MM.1S (cell line): ENCODE measurements at regions not wholly inside any gene's neighbourhood (a gene's known extent, or its start where the extent isn't known, plus 50 kb on each side); places are given as distances from the start of the nearest gene placed in this dataset.

ENCODE experiments used
- DNase-seq: peaks from one replicate; pipeline ENCODE4 v3.0.0-alpha.2; 2015
- H2AFZ ChIP-seq: fragments of 300-600 bp; sonication (generic); 2 replicates; pipeline ENCODE4 v1.6.0; 2016; ENCODE audit warnings: antibody characterized with exemption, low read length
- H3F3A ChIP-seq: fragments of 300-600 bp; sonication (generic); 2 replicates; pipeline ENCODE4 v1.6.1; 2016; ENCODE audit warnings: mild to moderate bottlenecking, antibody characterized with exemption, low read length, moderate library complexity, mixed read lengths; ENCODE audit not compliant: insufficient read depth
- H3K27ac ChIP-seq: fragments of 300-600 bp; sonication (generic); 2 replicates; pipeline ENCODE4 v1.5.1; 2016; ENCODE audit warnings: mild to moderate bottlenecking, low read length
- H3K27me3 ChIP-seq: fragments of 300-600 bp; sonication (generic); replicated peaks from 2 replicates; pipeline ENCODE4 v1.6.0; 2016; ENCODE audit warnings: low read length; ENCODE audit not compliant: insufficient read depth
- H3K36me3 ChIP-seq: fragments of 300-600 bp; sonication (generic); replicated peaks from 2 replicates; pipeline ENCODE4 v1.6.1; 2016; ENCODE audit warnings: mild to moderate bottlenecking, low read length, mixed read lengths; ENCODE audit not compliant: insufficient read depth
- H3K4me1 ChIP-seq: fragments of 300-600 bp; sonication (generic); 2 replicates; pipeline ENCODE4 v1.6.1; 2016; ENCODE audit warnings: low read length, mixed read lengths
- H3K4me2 ChIP-seq: fragments of 300-600 bp; sonication (generic); 2 replicates; pipeline ENCODE4 v1.6.0; 2016; ENCODE audit warnings: low read depth, low read length
- H3K4me3 ChIP-seq: fragments of 300-600 bp; sonication (generic); 2 replicates; pipeline ENCODE4 v1.5.1; 2016; ENCODE audit warnings: low read length, mixed read lengths
- H3K79me2 ChIP-seq: fragments of 300-600 bp; sonication (generic); 2 replicates; pipeline ENCODE4 v1.6.1; 2016; ENCODE audit warnings: mixed run types, low read length, mixed read lengths
- H3K9ac ChIP-seq: fragments of 300-600 bp; sonication (generic); 2 replicates; pipeline ENCODE4 v1.6.1; 2016; ENCODE audit warnings: low read length, mixed read lengths
- H3K9me2 ChIP-seq: fragments of 300-600 bp; sonication (generic); replicated peaks from 2 replicates; pipeline ENCODE4 v1.6.1; 2016; ENCODE audit warnings: mild to moderate bottlenecking, low read length, mixed read lengths; ENCODE audit not compliant: insufficient read depth
- H3K9me3 ChIP-seq: fragments of 300-600 bp; sonication (generic); replicated peaks from 2 replicates; pipeline ENCODE4 v1.6.1; 2016; ENCODE audit warnings: mild to moderate bottlenecking, low read length, mixed read lengths; ENCODE audit not compliant: insufficient read depth
- H4K20me1 ChIP-seq: fragments of 300-600 bp; sonication (generic); 2 replicates; pipeline ENCODE4 v1.6.1; 2016; ENCODE audit warnings: mild to moderate bottlenecking, low read length, moderate library complexity, mixed read lengths; ENCODE audit not compliant: insufficient read depth
- EZH2 ChIP-seq: fragments of 300-600 bp; sonication (generic); optimal IDR thresholded peaks from 2 replicates; pipeline ENCODE3; 2017; ENCODE audit warnings: low read depth, mild to moderate bottlenecking, antibody characterized with exemption, low read length, mixed read lengths
- EZH2phosphoT487 ChIP-seq: fragments of 300-600 bp; sonication (generic); IDR thresholded peaks from 2 replicates; pipeline ENCODE4 v1.6.1; 2018; ENCODE audit warnings: antibody characterized with exemption, low read length
- TF ChIP-seq, protein P1 (sequence below): fragments of 300-600 bp; sonication (generic); IDR thresholded peaks from 2 replicates; pipeline ENCODE4 v1.5.1; 2016; ENCODE audit warnings: antibody characterized with exemption, low read length, mixed read lengths

DNA sequence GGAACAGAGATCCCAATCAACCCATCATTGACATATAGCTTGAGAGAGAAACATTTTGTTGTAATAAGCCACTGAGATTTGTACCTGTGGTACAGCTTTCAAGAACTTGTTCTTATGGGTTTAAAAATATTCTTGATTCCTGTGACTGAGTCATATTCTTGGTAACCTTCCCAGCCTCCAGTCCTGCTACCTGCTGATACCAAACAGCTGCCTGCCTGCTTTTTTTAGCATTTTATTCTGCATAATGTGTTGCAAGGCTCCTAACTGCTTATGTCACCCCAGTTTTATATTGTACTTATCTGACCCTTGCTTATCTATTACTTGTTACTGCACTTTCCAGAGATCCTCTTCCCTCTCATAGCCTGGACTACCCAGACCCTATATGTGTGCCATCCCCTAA lies 349.3 kb upstream of the SOX2 start:
- Histone ChIP-seq H3K79me2 (no peaks in the 10 kb centered on the region), H3K36me3 (no peaks in the 10 kb centered on the region), H4K20me1 (no peaks in the 10 kb centered on the region), H3F3A (no peaks in the 10 kb centered on the region), H3K4me2 (no peak overlapping the region), H3K4me3 (no peak overlapping the region), H3K4me1 (no peaks in the 10 kb centered on the region), H2AFZ (no peak overlapping the region), H3K9ac (no peak overlapping the region), H3K9me3 (no peaks in the 10 kb centered on the region), H3K27me3 (no peaks in the 10 kb centered on the region), H3K27ac (no peak overlapping the region), H3K9me2 (no peaks in the 10 kb centered on the region)
- TF ChIP-seq, protein P1, sequence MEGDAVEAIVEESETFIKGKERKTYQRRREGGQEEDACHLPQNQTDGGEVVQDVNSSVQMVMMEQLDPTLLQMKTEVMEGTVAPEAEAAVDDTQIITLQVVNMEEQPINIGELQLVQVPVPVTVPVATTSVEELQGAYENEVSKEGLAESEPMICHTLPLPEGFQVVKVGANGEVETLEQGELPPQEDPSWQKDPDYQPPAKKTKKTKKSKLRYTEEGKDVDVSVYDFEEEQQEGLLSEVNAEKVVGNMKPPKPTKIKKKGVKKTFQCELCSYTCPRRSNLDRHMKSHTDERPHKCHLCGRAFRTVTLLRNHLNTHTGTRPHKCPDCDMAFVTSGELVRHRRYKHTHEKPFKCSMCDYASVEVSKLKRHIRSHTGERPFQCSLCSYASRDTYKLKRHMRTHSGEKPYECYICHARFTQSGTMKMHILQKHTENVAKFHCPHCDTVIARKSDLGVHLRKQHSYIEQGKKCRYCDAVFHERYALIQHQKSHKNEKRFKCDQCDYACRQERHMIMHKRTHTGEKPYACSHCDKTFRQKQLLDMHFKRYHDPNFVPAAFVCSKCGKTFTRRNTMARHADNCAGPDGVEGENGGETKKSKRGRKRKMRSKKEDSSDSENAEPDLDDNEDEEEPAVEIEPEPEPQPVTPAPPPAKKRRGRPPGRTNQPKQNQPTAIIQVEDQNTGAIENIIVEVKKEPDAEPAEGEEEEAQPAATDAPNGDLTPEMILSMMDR = no peak
- TF ChIP-seq EZH2 = no peak
- no peak for TF ChIP-seq EZH2phosphoT487
- no peak for DNase-seq

DNA sequence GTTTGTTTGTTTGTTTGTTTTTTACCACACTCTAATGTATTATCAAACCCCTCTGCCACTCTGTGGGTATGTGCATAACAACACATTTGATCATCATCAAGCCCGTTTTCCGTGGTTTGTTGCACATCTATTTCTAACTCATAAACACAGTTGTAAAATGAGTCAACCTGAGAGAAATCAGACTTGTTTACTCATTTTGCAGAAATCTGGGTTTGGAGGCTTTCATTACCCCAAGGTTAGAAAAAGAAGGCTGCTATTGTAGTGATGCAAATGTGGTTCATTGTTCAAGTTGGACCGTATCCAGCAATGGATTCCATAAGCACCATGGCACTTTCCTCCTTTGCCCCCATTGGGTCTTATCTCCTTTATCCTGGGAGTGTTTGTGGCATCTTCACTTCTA lies 353.2 kb upstream of the SOX2 start:
- no peak overlapping the region for H2AFZ ChIP-seq
- no peak overlapping the region for H3K4me2 ChIP-seq
- no peaks in the 10 kb centered on the region for H3K27me3 ChIP-seq
- H3K4me3 ChIP-seq = no peak overlapping the region
- no peaks in the 10 kb centered on the region for H3K9me3 ChIP-seq
- TF ChIP-seq EZH2phosphoT487 = no peak
- no peak for TF ChIP-seq EZH2
- TF ChIP-seq, protein P1 = no peak
- no peaks in the 10 kb centered on the region for H3K36me3 ChIP-seq
- H3K79me2 ChIP-seq = no peaks in the 10 kb centered on the region
- DNase-seq = no peak
- no peaks in the 10 kb centered on the region for H4K20me1 ChIP-seq
- no peaks in the 10 kb centered on the region for H3K9me2 ChIP-seq
- H3K9ac ChIP-seq = no peak overlapping the region
- H3K4me1 ChIP-seq = no peaks in the 10 kb centered on the region
- H3K27ac ChIP-seq = no peak overlapping the region
- no peaks in the 10 kb centered on the region for H3F3A ChIP-seq

DNA sequence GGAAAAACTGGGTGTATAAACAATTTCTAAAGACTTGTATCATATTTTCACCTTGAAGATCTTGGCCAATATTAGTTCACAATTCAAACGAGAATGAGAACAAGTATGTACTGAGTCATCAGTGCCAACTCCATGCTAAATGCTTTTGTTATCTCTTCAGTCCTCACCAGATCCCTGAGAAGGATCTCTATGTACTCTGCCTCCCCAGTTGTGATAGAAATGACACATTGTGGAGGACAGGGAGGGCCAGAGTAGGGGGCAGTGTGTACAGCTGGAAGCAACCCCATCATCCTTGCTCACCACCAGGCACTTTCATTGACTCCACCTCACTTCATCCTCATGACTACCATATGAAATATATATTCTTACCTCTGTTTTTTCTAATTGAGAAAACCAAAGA lies 353.7 kb upstream of the SOX2 start:
- TF ChIP-seq EZH2phosphoT487 (no peak), EZH2 (no peak)
- TF ChIP-seq, protein P1 = no peak
- Histone ChIP-seq H3K9ac (no peak overlapping the region), H3K27me3 (no peaks in the 10 kb centered on the region), H3K4me2 (no peak overlapping the region), H3K27ac (no peak overlapping the region), H3K4me1 (no peaks in the 10 kb centered on the region), H3K36me3 (no peaks in the 10 kb centered on the region), H3K9me2 (no peaks in the 10 kb centered on the region), H3K4me3 (no peak overlapping the region), H3F3A (no peaks in the 10 kb centered on the region), H4K20me1 (no peaks in the 10 kb centered on the region), H3K79me2 (no peaks in the 10 kb centered on the region), H3K9me3 (no peaks in the 10 kb centered on the region), H2AFZ (no peak overlapping the region)
- no peak for DNase-seq
